ENCODE measurements at regions not wholly inside any gene's neighbourhood (a gene's known extent, or its start where the extent isn't known, plus 50 kb on each side); places are given as distances from the start of the nearest gene placed in this dataset.

GRCh38 chr5:164727012-164727411 lies 1221.6 kb downstream of the MAT2B start:
- no peak for DNase-seq

- no peak for DNase-seq
Measured at GRCh38 chr5:164728733-164729132, 1223.3 kb downstream of the MAT2B start.

GRCh38 chr5:164735334-164735733 lies 1229.9 kb downstream of the MAT2B start:
- no peak for DNase-seq

- no peak for DNase-seq
Measured at GRCh38 chr5:164741376-164741775, 1236.0 kb downstream of the MAT2B start.

GRCh38 chr5:164742025-164742424 lies 1236.6 kb downstream of the MAT2B start:
- no peak for DNase-seq

GRCh38 chr5:164746723-164747122 lies 1241.3 kb downstream of the MAT2B start:
- no peak for DNase-seq

GRCh38 chr5:164747371-164747770 lies 1242.0 kb downstream of the MAT2B start:
- DNase-seq: no peak

GRCh38 chr5:164748861-164749260 lies 1243.4 kb downstream of the MAT2B start:
- DNase-seq: no peak

GRCh38 chr5:164753434-164753833 lies 1248.0 kb downstream of the MAT2B start:
- no peak for DNase-seq

- no peak for DNase-seq
Measured at GRCh38 chr5:164763206-164763605, 1257.8 kb downstream of the MAT2B start.

- no peak for DNase-seq
Measured at GRCh38 chr5:164772122-164772521, 1266.7 kb downstream of the MAT2B start.

GRCh38 chr5:164784230-164784629 lies 1278.8 kb downstream of the MAT2B start:
- no peak for DNase-seq

GRCh38 chr5:164798110-164798509 lies 1292.7 kb downstream of the MAT2B start:
- DNase-seq: no peak

- DNase-seq: no peak
Measured at GRCh38 chr5:164799391-164799790, 1294.0 kb downstream of the MAT2B start.

GRCh38 chr5:164801910-164802309 lies 1296.5 kb downstream of the MAT2B start:
- no peak for DNase-seq

- no peak for DNase-seq
Measured at GRCh38 chr5:164809821-164810220, 1304.4 kb downstream of the MAT2B start.

GRCh38 chr5:164818445-164818844 lies 1313.0 kb downstream of the MAT2B start:
- no peak for DNase-seq

- DNase-seq: no peak
Measured at GRCh38 chr5:164824671-164825070, 1319.3 kb downstream of the MAT2B start.

- no peak for DNase-seq
Measured at GRCh38 chr5:164832516-164832915, 1327.1 kb downstream of the MAT2B start.

GRCh38 chr5:164844348-164844747 lies 1338.9 kb downstream of the MAT2B start:
- DNase-seq: no peak

GRCh38 chr5:164860896-164861295 lies 1355.5 kb downstream of the MAT2B start:
- DNase-seq: no peak

GRCh38 chr5:164861610-164862009 lies 1356.2 kb downstream of the MAT2B start:
- no peak for DNase-seq

- DNase-seq: no peak
Measured at GRCh38 chr5:164868761-164869160, 1363.3 kb downstream of the MAT2B start.

- no peak for DNase-seq
Measured at GRCh38 chr5:164869325-164869724, 1363.9 kb downstream of the MAT2B start.

- no peak for DNase-seq
Measured at GRCh38 chr5:164876793-164877192, 1371.4 kb downstream of the MAT2B start.

Measured in right kidney (tissue), 1 donor.